Renal cortical epithelial cell (primary cell): ENCODE measurements at regions not wholly inside any gene's neighbourhood (a gene's known extent, or its start where the extent isn't known, plus 50 kb on each side); places are given as distances from the start of the nearest gene placed in this dataset.

Experiments
- DNase-seq: peaks from one replicate; pipeline ENCODE4 v3.0.0-alpha.2; 2011; ENCODE audit warnings: low read depth

- no peak for DNase-seq
Observed at GRCh38 chr5:50964746-50965653, 298.6 kb downstream of the PARP8 start.

- DNase-seq, result no peak
Observed at GRCh38 chr5:50965654-50966375, 299.4 kb downstream of the PARP8 start.

- no peak for DNase-seq
Observed at GRCh38 chr5:50967009-50967562, 300.6 kb downstream of the PARP8 start.

- no peak for DNase-seq
Observed at GRCh38 chr5:50967563-50968355, 301.3 kb downstream of the PARP8 start.

GRCh38 chr5:50968356-50969149 lies 302.1 kb downstream of the PARP8 start:
- no peak for DNase-seq

GRCh38 chr5:50969151-50970031 lies 303.0 kb downstream of the PARP8 start:
- no peak for DNase-seq

GRCh38 chr5:50975840-50976239 lies 309.4 kb downstream of the PARP8 start:
- DNase-seq, result no peak

- DNase-seq, result no peak
Observed at GRCh38 chr5:50978924-50979323, 312.5 kb downstream of the PARP8 start.

GRCh38 chr5:50984640-50985039 lies 318.2 kb downstream of the PARP8 start:
- DNase-seq, result no peak

- no peak for DNase-seq
Observed at GRCh38 chr5:50990296-50990924, 324.0 kb downstream of the PARP8 start.

GRCh38 chr5:50995285-50995942 lies 329.0 kb downstream of the PARP8 start:
- no peak for DNase-seq

- no peak for DNase-seq
Observed at GRCh38 chr5:51001227-51001923, 334.9 kb downstream of the PARP8 start.

GRCh38 chr5:51002368-51002767 lies 335.9 kb downstream of the PARP8 start:
- no peak for DNase-seq

GRCh38 chr5:51013036-51013435 lies 346.6 kb downstream of the PARP8 start:
- no peak for DNase-seq

- DNase-seq, result no peak
Observed at GRCh38 chr5:51018423-51018822, 352.0 kb downstream of the PARP8 start.

GRCh38 chr5:51024263-51024662 lies 357.8 kb downstream of the PARP8 start:
- no peak for DNase-seq

GRCh38 chr5:51027271-51027670 lies 356.0 kb upstream of the ISL1 start:
- no peak for DNase-seq

GRCh38 chr5:51028394-51028793 lies 354.9 kb upstream of the ISL1 start:
- no peak for DNase-seq
